GM12892 (cell line): ENCODE measurements at regions not wholly inside any gene's neighbourhood (a gene's known extent, or its start where the extent isn't known, plus 50 kb on each side); places are given as distances from the start of the nearest gene placed in this dataset.

Experiments used
- POLR2A ChIP-seq: IDR thresholded peaks from 2 replicates; pipeline ENCODE4 v1.6.1; 2011; ENCODE audit warnings: low read depth, low read length, control low read depth
- POLR2AphosphoS5 ChIP-seq: IDR thresholded peaks from 2 replicates; pipeline ENCODE4 v1.6.1; 2011; ENCODE audit warnings: low read depth, low read length, control low read depth
- TAF1 ChIP-seq: IDR thresholded peaks from 2 replicates; pipeline ENCODE4 v1.6.1; 2011; ENCODE audit warnings: low read depth, mild to moderate bottlenecking, control low read depth, low read length, borderline replicate concordance

GRCh38 chr7:86123476-86123875 lies 520.2 kb upstream of the GRM3 start:
- TF ChIP-seq POLR2AphosphoS5 (no peak), POLR2A (no peak), TAF1 (no peak)
